Peyer's patch (tissue), 4 donors: ENCODE measurements at regions not wholly inside any gene's neighbourhood (a gene's known extent, or its start where the extent isn't known, plus 50 kb on each side); places are given as distances from the start of the nearest gene placed in this dataset.

Experiments
- CTCF ChIP-seq, 6 experiments: fragments of 450-650 bp in 4 of 6; fragments of 200-600 bp in 2 of 6; sonication (generic) in 1 of 6; IDR thresholded peaks; one replicate each; pipeline ENCODE4 v1.5.1; 2017 to 2019; ENCODE audit warnings: antibody characterized with exemption in 6 of 6, mild to moderate bottlenecking in 3 of 6, moderate library complexity in 1 of 6
- POLR2A ChIP-seq, 2 donors: fragments of 450-650 bp; IDR thresholded peaks; one replicate each; pipeline ENCODE4 v1.5.1; 2017; ENCODE audit warnings: antibody characterized with exemption in 2 of 2, mild to moderate bottlenecking in 2 of 2, moderate library complexity in 2 of 2

GRCh38 chr7:89926701-89927100 lies 227.6 kb upstream of the STEAP1 start:
- no peak for TF ChIP-seq CTCF (IDR thresholded peaks at IDR 0.05)
- no peak for TF ChIP-seq POLR2A (IDR thresholded peaks at IDR 0.05)
